ENCODE measurements at regions not wholly inside any gene's neighbourhood (a gene's known extent, or its start where the extent isn't known, plus 50 kb on each side); places are given as distances from the start of the nearest gene placed in this dataset.
"Not testable (repeated sequence)": the region's sequence is repeated elsewhere in the genome, so short reads cannot be mapped to it uniquely, and the experiment has no call there.

DNA sequence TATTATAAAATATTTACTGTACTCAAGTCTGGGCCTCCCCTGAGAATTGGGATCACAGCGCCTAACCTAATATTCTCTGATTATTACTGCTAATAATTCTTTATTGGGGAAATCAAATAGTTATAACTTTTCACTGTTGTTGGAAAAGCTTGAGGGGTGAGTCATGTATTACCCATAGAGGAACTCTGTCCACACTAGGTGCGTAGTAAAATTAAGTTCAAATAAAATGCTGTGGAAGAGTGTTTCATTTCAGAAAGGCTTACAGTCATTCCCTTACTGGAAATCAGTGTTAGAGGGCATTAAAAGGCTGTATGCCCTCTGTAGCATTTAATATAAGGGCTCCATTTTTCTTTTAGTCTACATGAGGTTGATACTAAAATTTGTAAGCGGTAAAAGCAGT is 135.0 kb upstream of the NFIA start:
- Histone ChIP-seq H3K27ac (peak overlapping the region in 1 of 11 experiments; percentile 64; a peak in 3 of 22 replicates), H3K36me3 (no peaks in the 10 kb centered on the region), H3K4me1 (peaks cover 22 to 41% (median 32%) of the 10 kb centered on the region in 10 experiments), H3K4me3 (no peak overlapping the region), H3K27me3 (no peaks in the 10 kb centered on the region), H3K9ac (no peak overlapping the region), H3K9me3 (replicated peaks in 1 of 11) (no peaks in the 10 kb centered on the region), H4K20me1 (no peaks in the 10 kb centered on the region), H3K4me2 (peak overlapping the region in 8 of 11 experiments; percentile 63 to 85 (median 72); a peak in 14 of 22 replicates)
- TF ChIP-seq Cebpa-rat (IDR thresholded peaks at IDR 0.05), result no peak

DNA sequence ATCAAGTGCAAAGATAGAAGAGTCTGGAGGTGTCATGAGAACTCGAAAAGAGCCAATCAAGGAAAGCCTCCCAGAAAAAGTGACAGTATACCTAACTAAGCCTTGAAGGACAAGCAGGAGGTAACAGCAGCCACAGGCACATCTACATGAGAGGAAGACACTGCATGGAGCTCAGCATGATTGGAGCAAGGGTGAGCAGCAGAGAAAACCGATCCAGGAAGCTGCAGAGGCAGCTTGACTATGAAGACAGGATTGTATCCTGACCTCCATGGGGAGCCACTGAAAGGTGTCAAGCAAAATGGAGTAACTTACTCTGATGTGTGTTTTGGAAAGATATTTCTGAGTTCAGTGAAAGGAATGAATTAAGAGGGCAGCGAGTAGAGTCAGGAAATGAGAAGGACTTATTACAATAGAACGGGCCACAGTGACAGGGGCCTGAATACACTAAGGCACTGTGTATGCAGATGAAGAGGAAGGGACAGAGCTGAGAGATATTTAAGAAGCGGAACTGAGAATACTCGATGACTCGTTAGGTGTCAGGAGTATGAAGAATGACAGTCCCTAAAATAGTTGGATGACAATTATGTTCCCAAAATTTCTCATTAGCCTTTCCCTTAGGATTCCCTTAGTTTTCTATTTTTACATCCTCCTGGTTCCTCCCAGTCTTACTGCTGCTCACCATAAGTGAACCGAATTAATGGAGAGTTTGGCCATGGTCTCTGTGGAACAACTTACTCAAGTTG is 139.3 kb upstream of the NFIA start:
- Histone ChIP-seq H3K27ac (no peak overlapping the region), H3K4me1 (peaks cover 6 to 16% (median 11%) of the 10 kb centered on the region in 10 experiments; a peak in 19 of 20 replicates), H3K9me3 (replicated peaks in 1 of 11) (no peaks in the 10 kb centered on the region), H3K27me3 (no peaks in the 10 kb centered on the region), H3K9ac (no peak overlapping the region), H3K4me3 (no peak overlapping the region), H3K4me2 (peak overlapping the region in 7 of 11 experiments; percentile 3 to 37 (median 18); a peak in 7 of 22 replicates), H3K36me3 (no peaks in the 10 kb centered on the region), H4K20me1 (no peaks in the 10 kb centered on the region)
- no peak for TF ChIP-seq Cebpa-rat (IDR thresholded peaks at IDR 0.05)

DNA sequence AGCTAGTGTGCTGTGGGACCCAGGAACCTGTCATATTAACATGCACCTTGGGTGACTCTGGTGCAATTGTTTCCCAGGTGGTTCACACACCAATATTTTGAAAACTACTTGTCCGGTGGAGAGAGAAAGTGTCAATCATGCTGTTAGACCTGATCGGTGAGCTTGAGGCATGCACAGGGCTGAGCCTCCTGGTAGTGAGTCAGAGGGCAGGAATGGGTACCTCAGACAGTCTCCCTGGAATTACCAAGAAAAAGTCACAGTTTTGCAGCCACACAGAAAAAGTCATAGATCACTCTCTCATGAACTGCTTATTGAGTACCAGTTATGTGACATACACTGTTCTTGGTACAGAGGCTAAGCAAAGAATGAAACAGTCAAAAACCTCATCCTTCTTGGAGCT is 140.1 kb upstream of the NFIA start:
- H3K9ac ChIP-seq, result no peak overlapping the region
- H4K20me1 ChIP-seq, result no peaks in the 10 kb centered on the region
- no peak for TF ChIP-seq Cebpa-rat (IDR thresholded peaks at IDR 0.05)
- H3K4me2 ChIP-seq, result no peak overlapping the region
- no peaks in the 10 kb centered on the region for H3K9me3 ChIP-seq (replicated peaks in 1 of 11)
- H3K36me3 ChIP-seq, result no peaks in the 10 kb centered on the region
- H3K4me3 ChIP-seq, result no peak overlapping the region
- H3K27me3 ChIP-seq, result no peaks in the 10 kb centered on the region
- H3K4me1 ChIP-seq, result peaks cover 0 to 11% (median 7%) of the 10 kb centered on the region in 10 experiments; a peak in 9 of 20 replicates
- no peak overlapping the region for H3K27ac ChIP-seq

DNA sequence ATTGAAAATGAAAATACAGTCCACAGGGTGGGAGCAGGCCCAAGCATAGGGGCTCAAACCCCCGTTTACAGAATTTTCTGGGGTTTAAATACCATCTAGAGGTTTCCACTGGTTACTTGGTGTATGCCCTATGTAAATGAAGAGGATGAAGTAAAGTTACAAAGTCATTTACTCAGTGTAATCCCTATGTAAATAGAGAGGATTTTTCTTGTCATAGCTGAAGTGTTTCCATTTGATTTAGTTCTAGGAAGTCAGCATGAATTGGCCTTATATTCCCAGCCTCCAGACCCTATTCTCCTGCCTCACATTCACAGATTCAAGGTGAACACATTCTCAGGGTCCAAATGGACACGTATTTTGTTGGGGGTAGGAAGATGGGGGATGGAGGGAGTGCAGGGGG is 141.7 kb upstream of the NFIA start:
- not testable (repeated sequence) for H3K9me3 ChIP-seq (replicated peaks in 1 of 11)

DNA sequence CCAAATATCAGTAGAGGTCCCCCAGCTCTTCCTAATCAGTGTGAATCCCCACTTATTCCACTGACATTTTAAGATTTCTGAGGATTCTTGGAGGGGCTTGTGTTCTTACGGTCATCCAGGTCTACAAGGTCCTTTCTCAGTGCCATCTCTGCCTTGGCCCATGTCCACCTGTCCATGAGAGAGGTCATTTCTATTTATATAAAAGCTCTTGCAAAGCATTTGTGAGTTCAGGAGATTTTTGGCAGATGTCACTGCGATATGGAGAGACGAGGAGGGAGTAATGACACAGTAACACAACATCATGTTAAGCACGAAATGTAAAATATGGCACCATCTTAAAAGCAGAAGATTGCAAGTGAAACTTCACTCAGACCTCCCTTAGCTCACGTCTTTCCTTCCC is 144.6 kb upstream of the NFIA start:
- H3K9ac ChIP-seq, result no peak overlapping the region
- H3K4me2 ChIP-seq, result no peak overlapping the region
- H3K9me3 ChIP-seq (replicated peaks in 1 of 11), result no peaks in the 10 kb centered on the region
- TF ChIP-seq Cebpa-rat (IDR thresholded peaks at IDR 0.05), result no peak
- peaks cover 0 to 4% (median 0%) of the 10 kb centered on the region in 10 experiments; a peak in 2 of 20 replicates for H3K4me1 ChIP-seq
- no peaks in the 10 kb centered on the region for H3K27me3 ChIP-seq
- H3K27ac ChIP-seq, result no peak overlapping the region
- no peak overlapping the region for H3K4me3 ChIP-seq
- H3K36me3 ChIP-seq, result no peaks in the 10 kb centered on the region
- no peaks in the 10 kb centered on the region for H4K20me1 ChIP-seq

More for the DNA sequence above, 141.7 kb upstream of the NFIA start:
- H3K9ac ChIP-seq, H3K4me3 ChIP-seq, H3K36me3 ChIP-seq, H3K4me2 ChIP-seq, H3K27ac ChIP-seq, H3K27me3 ChIP-seq, H4K20me1 ChIP-seq: not testable (repeated sequence)
- H3K4me1 ChIP-seq, result peaks cover 0 to 11% (median 7%) of the 10 kb centered on the region in 10 experiments; a peak in 9 of 20 replicates

- no peak overlapping the region for H3K9ac ChIP-seq
- no peak overlapping the region for H3K4me2 ChIP-seq
- no peaks in the 10 kb centered on the region for H3K9me3 ChIP-seq (replicated peaks in 1 of 11)
- H3K4me1 ChIP-seq, result 0 out of 20 replicates have a peak, but pooled peaks cover 0 to 4% (median 0%) of the 10 kb centered on the region in 10 experiments
- H3K4me3 ChIP-seq, result no peak overlapping the region
- H3K27ac ChIP-seq, result no peak overlapping the region
- no peak for TF ChIP-seq Cebpa-rat (IDR thresholded peaks at IDR 0.05)
- no peaks in the 10 kb centered on the region for H3K36me3 ChIP-seq
- H4K20me1 ChIP-seq, result no peaks in the 10 kb centered on the region
- no peaks in the 10 kb centered on the region for H3K27me3 ChIP-seq
Observed at GRCh38 chr1:60936591-60937342, 145.6 kb upstream of the NFIA start.

DNA sequence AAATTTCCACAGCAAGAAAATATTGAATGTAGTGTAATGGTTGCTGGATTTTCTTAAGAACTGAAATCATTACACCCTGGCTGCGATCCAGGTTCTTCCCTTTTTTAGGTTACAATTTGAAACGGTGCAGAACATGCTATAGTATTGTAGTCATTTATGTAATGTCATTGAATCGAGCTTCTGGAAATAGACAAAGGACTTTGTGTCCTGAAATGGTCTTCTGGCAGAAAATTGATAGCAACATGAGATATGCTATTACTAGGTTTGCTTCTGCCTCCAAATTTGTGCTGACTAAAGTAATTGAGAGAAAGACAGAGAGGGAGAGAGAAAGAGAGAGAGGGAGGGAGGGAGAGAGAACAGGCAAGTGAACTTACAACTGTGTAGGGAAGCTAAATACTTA is 146.2 kb upstream of the NFIA start:
- TF ChIP-seq Cebpa-rat (IDR thresholded peaks at IDR 0.05), result no peak

GRCh38 chr1:60935599-60936110 is 146.7 kb upstream of the NFIA start:
- TF ChIP-seq Cebpa-rat (IDR thresholded peaks at IDR 0.05), result no peak

More for the DNA sequence above, 146.2 kb upstream of the NFIA start:
- Histone ChIP-seq H3K9me3 (replicated peaks in 1 of 11) (no peaks in the 10 kb centered on the region), H3K4me1 (0 out of 20 replicates have a peak, but pooled peaks cover 0 to 4% (median 0%) of the 10 kb centered on the region in 10 experiments), H4K20me1 (no peaks in the 10 kb centered on the region), H3K9ac (no peak overlapping the region), H3K36me3 (no peaks in the 10 kb centered on the region), H3K4me2 (no peak overlapping the region), H3K27me3 (no peaks in the 10 kb centered on the region), H3K27ac (no peak overlapping the region), H3K4me3 (no peak overlapping the region)

GRCh38 chr1:60930130-60930529 is 152.2 kb upstream of the NFIA start:
- no peak for TF ChIP-seq Cebpa-rat (IDR thresholded peaks at IDR 0.05)
- no peak overlapping the region for H3K9ac ChIP-seq
- no peak overlapping the region for H3K4me2 ChIP-seq
- no peak overlapping the region for H3K4me3 ChIP-seq
- no peaks in the 10 kb centered on the region for H3K36me3 ChIP-seq
- 0 out of 20 replicates have a peak, but pooled peaks cover 0 to 3% (median 0%) of the 10 kb centered on the region in 10 experiments for H3K4me1 ChIP-seq
- no peaks in the 10 kb centered on the region for H3K27me3 ChIP-seq
- H3K9me3 ChIP-seq (replicated peaks in 1 of 11), result no peaks in the 10 kb centered on the region
- no peaks in the 10 kb centered on the region for H4K20me1 ChIP-seq
- no peak overlapping the region for H3K27ac ChIP-seq

More at GRCh38 chr1:60935599-60936110, 146.7 kb upstream of the NFIA start:
- no peak overlapping the region for H3K4me3 ChIP-seq
- no peak overlapping the region for H3K27ac ChIP-seq
- H3K36me3 ChIP-seq, result no peaks in the 10 kb centered on the region
- H3K9ac ChIP-seq, result no peak overlapping the region
- no peaks in the 10 kb centered on the region for H3K27me3 ChIP-seq
- H3K4me2 ChIP-seq, result no peak overlapping the region
- 0 out of 20 replicates have a peak, but pooled peaks cover 0 to 4% (median 0%) of the 10 kb centered on the region in 10 experiments for H3K4me1 ChIP-seq
- no peaks in the 10 kb centered on the region for H4K20me1 ChIP-seq
- H3K9me3 ChIP-seq (replicated peaks in 1 of 11), result no peaks in the 10 kb centered on the region
